SK-N-SH (cell line): ENCODE measurements at regions not wholly inside any gene's neighbourhood (a gene's known extent, or its start where the extent isn't known, plus 50 kb on each side); places are given as distances from the start of the nearest gene placed in this dataset.

Experiments used
- CTCF ChIA-PET: fragments of 300-600, 350-600 bp; formaldehyde crosslinking; extraction: SDS; loops from one replicate; lab custom pipeline; 2021; lab: Yijun Ruan, JAX
- POLR2A ChIA-PET: fragments of 350-600 bp; sonication (Branson Sonifier 250); formaldehyde crosslinking; extraction: SDS; loops from one replicate; lab custom pipeline; 2020; ENCODE audit warnings: antibody characterized with exemption, inconsistent platforms; lab: Yijun Ruan, JAX
- DNase-seq: peaks from one replicate; pipeline ENCODE4 v3.0.0; 2012
- H2AFZ ChIP-seq: fragments of 200-600 bp; sonication (generic); 2 replicates; pipeline ENCODE4 v1.8.1; 2016; ENCODE audit warnings: antibody characterized with exemption, mild to moderate bottlenecking, low read depth
- H3F3A ChIP-seq: fragments of 200-600 bp; sonication (generic); replicated peaks from 2 replicates; pipeline ENCODE3; 2016; ENCODE audit warnings: antibody characterized with exemption, mild to moderate bottlenecking; ENCODE audit not compliant: insufficient read depth
- H3K27ac ChIP-seq, 2 experiments: fragments of 200-500 bp in 1 of 2; fragments of 200-600 bp in 1 of 2; sonication (Bioruptor generic) in 1 of 2; sonication (generic), shearing (Covaris generic) in 1 of 2; 2 replicates each; pipeline versions ENCODE4 v1.5.1 to v1.6.1; 2014 to 2016; ENCODE audit warnings: low read depth in 2 of 2, inconsistent platforms in 1 of 2, low read length in 1 of 2, mild to moderate bottlenecking in 1 of 2, mixed read lengths in 1 of 2
- H3K27me3 ChIP-seq: fragments of 200-600 bp; sonication (generic), shearing (Covaris generic); 2 replicates; pipeline ENCODE4 v1.6.1; 2016; ENCODE audit warnings: mixed run types; ENCODE audit not compliant: insufficient read depth
- H3K36me3 ChIP-seq, 2 experiments: fragments of 200-500 bp in 1 of 2; fragments of 200-600 bp in 1 of 2; sonication (Bioruptor generic) in 1 of 2; sonication (generic) in 1 of 2; replicated peaks in 1 of 2; 2 replicates each; pipeline versions ENCODE3 to v1.5.1; 2014 to 2016; ENCODE audit warnings: low read length in 1 of 2, mild to moderate bottlenecking in 1 of 2; ENCODE audit not compliant: insufficient read depth in 2 of 2, control insufficient read depth in 1 of 2
- H3K4me1 ChIP-seq, 2 experiments: fragments of 200-500 bp in 1 of 2; fragments of 200-600 bp in 1 of 2; sonication (Bioruptor generic) in 1 of 2; sonication (generic), shearing (Covaris generic) in 1 of 2; 2 replicates each; pipeline versions ENCODE4 v1.5.1 to v1.6.1; 2014 to 2016; ENCODE audit warnings: low read depth in 1 of 2, low read length in 1 of 2, mixed run types in 1 of 2; ENCODE audit not compliant: insufficient read depth in 2 of 2, control insufficient read depth in 1 of 2
- H3K4me2 ChIP-seq: fragments of 200-600 bp; sonication (generic), shearing (Covaris generic); 2 replicates; pipeline ENCODE4 v1.6.1; 2017; ENCODE audit warnings: mixed run types
- H3K4me3 ChIP-seq, 2 experiments: fragments of 200-500 bp in 1 of 2; fragments of 200-600 bp in 1 of 2; sonication (Bioruptor generic) in 1 of 2; sonication (generic), shearing (Covaris generic) in 1 of 2; 2 replicates each; pipeline versions ENCODE4 v1.5.1 to v1.8.1; 2014 to 2016; ENCODE audit warnings: low read depth in 2 of 2, inconsistent platforms in 1 of 2, low read length in 1 of 2, mild to moderate bottlenecking in 1 of 2, mixed read lengths in 1 of 2, moderate library complexity in 1 of 2
- H3K79me2 ChIP-seq: fragments of 200-600 bp; sonication (generic); 2 replicates; pipeline ENCODE4 v1.8.1; 2017; ENCODE audit warnings: mild to moderate bottlenecking; ENCODE audit not compliant: insufficient read depth
- H3K9ac ChIP-seq: fragments of 200-600 bp; sonication (generic); 2 replicates; pipeline ENCODE4 v1.6.1; 2017; ENCODE audit warnings: mixed run types
- H3K9me2 ChIP-seq: fragments of 200-600 bp; sonication (generic); 2 replicates; pipeline ENCODE4 v1.6.1; 2017; ENCODE audit warnings: mixed run types
- H3K9me3 ChIP-seq: fragments of 200-600 bp; sonication (generic); 2 replicates; pipeline ENCODE4 v1.6.1; 2017; ENCODE audit warnings: mixed run types, mild to moderate bottlenecking, moderate library complexity
- H4K20me1 ChIP-seq: fragments of 200-600 bp; sonication (generic); 2 replicates; pipeline ENCODE4 v1.6.1; 2017; ENCODE audit warnings: mild to moderate bottlenecking, mixed run types; ENCODE audit not compliant: insufficient read depth
- CHD2 ChIP-seq: fragments of 150-350 bp; IDR thresholded peaks from 2 replicates; pipeline ENCODE4 v1.6.1; 2018; ENCODE audit warnings: low read length; ENCODE audit not compliant: partially characterized antibody
- ELF1 ChIP-seq: IDR thresholded peaks from 2 replicates; pipeline ENCODE4 v1.4.0; 2012
- EZH2phosphoT487 ChIP-seq: fragments of 200-600 bp; sonication (generic); IDR thresholded peaks from 2 replicates; pipeline ENCODE4 v1.6.1; 2017; ENCODE audit warnings: low read depth, mixed run types, mild to moderate bottlenecking, antibody characterized with exemption, moderate library complexity, borderline replicate concordance
- FOXJ3 ChIP-seq: sonication (generic); formaldehyde crosslinking; IDR thresholded peaks from 2 replicates; pipeline ENCODE4 v1.5.1; 2020; ENCODE audit warnings: mild to moderate bottlenecking, missing genetic modification reagents
- JUND ChIP-seq: IDR thresholded peaks from 2 replicates; pipeline ENCODE4 v1.4.0; 2012
- MAX ChIP-seq: IDR thresholded peaks from 2 replicates; pipeline ENCODE4 v1.4.0; 2012; ENCODE audit warnings: low read depth
- MXI1 ChIP-seq: IDR thresholded peaks from 2 replicates; pipeline ENCODE4 v1.6.1; 2012; ENCODE audit warnings: mild to moderate bottlenecking, low read depth, low read length, improper control_type of control experiment
- NRF1 ChIP-seq: IDR thresholded peaks from 2 replicates; pipeline ENCODE4 v1.6.1; 2012; ENCODE audit warnings: low read depth, mild to moderate bottlenecking, low read length
- RAD21 ChIP-seq: IDR thresholded peaks from 2 replicates; pipeline ENCODE4 v1.6.1; 2012; ENCODE audit warnings: mild to moderate bottlenecking, low read length
- RCOR1 ChIP-seq: fragments of 150-350 bp; IDR thresholded peaks from 2 replicates; pipeline ENCODE4 v1.6.1; 2017; ENCODE audit warnings: antibody characterized with exemption, low read length
- SIN3A ChIP-seq: IDR thresholded peaks from 2 replicates; pipeline ENCODE4 v1.6.1; 2012; ENCODE audit warnings: low read depth, mild to moderate bottlenecking, low read length, moderate library complexity, borderline replicate concordance
- SMC3 ChIP-seq: IDR thresholded peaks from 2 replicates; pipeline ENCODE4 v1.6.1; 2012; ENCODE audit warnings: low read depth, low read length, improper control_type of control experiment
- TCF12 ChIP-seq: IDR thresholded peaks from 2 replicates; pipeline ENCODE4 v1.4.0; 2012
- TEAD4 ChIP-seq: IDR thresholded peaks from 2 replicates; pipeline ENCODE4 v1.4.0; 2012; ENCODE audit warnings: mild to moderate bottlenecking, borderline replicate concordance; ENCODE audit not compliant: insufficient read depth
- USF2 ChIP-seq: fragments of 150-350 bp; IDR thresholded peaks from 2 replicates; pipeline ENCODE4 v1.6.1; 2017; ENCODE audit warnings: antibody characterized with exemption, low read length, low read depth, borderline replicate concordance
- WGBS: methylation state at CpG from one replicate; pipeline ENCODE4 v1.1.6; 2017; ENCODE audit warnings: low lambda C conversion rate; 5-methylcytosine and 5-hydroxymethylcytosine counted together
- TF ChIP-seq, protein P1 (sequence below): IDR thresholded peaks from 2 replicates; pipeline ENCODE4 v1.6.1; 2012; ENCODE audit warnings: mild to moderate bottlenecking, low read depth, low read length, moderate library complexity
- TF ChIP-seq, protein P2 (sequence below): fragments of 200-600 bp; sonication (generic); IDR thresholded peaks from 2 replicates; pipeline ENCODE4 v1.6.1; 2017; ENCODE audit warnings: antibody characterized with exemption, mild to moderate bottlenecking, moderate library complexity
- TF ChIP-seq, protein P3 (sequence below): fragments of 150-350 bp; IDR thresholded peaks from 2 replicates; pipeline ENCODE4 v1.6.1; 2016; ENCODE audit warnings: mild to moderate bottlenecking, low read depth, low read length

GRCh38 chr2:84177733-84178132 lies 281.3 kb downstream of the SUCLG1 start (continued):
- TF ChIP-seq, protein P1, sequence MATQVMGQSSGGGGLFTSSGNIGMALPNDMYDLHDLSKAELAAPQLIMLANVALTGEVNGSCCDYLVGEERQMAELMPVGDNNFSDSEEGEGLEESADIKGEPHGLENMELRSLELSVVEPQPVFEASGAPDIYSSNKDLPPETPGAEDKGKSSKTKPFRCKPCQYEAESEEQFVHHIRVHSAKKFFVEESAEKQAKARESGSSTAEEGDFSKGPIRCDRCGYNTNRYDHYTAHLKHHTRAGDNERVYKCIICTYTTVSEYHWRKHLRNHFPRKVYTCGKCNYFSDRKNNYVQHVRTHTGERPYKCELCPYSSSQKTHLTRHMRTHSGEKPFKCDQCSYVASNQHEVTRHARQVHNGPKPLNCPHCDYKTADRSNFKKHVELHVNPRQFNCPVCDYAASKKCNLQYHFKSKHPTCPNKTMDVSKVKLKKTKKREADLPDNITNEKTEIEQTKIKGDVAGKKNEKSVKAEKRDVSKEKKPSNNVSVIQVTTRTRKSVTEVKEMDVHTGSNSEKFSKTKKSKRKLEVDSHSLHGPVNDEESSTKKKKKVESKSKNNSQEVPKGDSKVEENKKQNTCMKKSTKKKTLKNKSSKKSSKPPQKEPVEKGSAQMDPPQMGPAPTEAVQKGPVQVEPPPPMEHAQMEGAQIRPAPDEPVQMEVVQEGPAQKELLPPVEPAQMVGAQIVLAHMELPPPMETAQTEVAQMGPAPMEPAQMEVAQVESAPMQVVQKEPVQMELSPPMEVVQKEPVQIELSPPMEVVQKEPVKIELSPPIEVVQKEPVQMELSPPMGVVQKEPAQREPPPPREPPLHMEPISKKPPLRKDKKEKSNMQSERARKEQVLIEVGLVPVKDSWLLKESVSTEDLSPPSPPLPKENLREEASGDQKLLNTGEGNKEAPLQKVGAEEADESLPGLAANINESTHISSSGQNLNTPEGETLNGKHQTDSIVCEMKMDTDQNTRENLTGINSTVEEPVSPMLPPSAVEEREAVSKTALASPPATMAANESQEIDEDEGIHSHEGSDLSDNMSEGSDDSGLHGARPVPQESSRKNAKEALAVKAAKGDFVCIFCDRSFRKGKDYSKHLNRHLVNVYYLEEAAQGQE = no peak
- no peak for TF ChIP-seq TCF12
- TF ChIP-seq, protein P2, sequence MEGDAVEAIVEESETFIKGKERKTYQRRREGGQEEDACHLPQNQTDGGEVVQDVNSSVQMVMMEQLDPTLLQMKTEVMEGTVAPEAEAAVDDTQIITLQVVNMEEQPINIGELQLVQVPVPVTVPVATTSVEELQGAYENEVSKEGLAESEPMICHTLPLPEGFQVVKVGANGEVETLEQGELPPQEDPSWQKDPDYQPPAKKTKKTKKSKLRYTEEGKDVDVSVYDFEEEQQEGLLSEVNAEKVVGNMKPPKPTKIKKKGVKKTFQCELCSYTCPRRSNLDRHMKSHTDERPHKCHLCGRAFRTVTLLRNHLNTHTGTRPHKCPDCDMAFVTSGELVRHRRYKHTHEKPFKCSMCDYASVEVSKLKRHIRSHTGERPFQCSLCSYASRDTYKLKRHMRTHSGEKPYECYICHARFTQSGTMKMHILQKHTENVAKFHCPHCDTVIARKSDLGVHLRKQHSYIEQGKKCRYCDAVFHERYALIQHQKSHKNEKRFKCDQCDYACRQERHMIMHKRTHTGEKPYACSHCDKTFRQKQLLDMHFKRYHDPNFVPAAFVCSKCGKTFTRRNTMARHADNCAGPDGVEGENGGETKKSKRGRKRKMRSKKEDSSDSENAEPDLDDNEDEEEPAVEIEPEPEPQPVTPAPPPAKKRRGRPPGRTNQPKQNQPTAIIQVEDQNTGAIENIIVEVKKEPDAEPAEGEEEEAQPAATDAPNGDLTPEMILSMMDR = no peak
- TF ChIP-seq EZH2phosphoT487 = no peak
- TF ChIP-seq MAX = no peak

- CTCF ChIA-PET = no interaction called here
- no peak for TF ChIP-seq RAD21
- no peak for TF ChIP-seq ELF1
- no peak for TF ChIP-seq SMC3
- TF ChIP-seq JUND = no peak
- TF ChIP-seq, protein P2 = no peak
- TF ChIP-seq MAX = no peak
- no peak for TF ChIP-seq EZH2phosphoT487
- TF ChIP-seq TEAD4 = no peak
- TF ChIP-seq MXI1 = no peak
- TF ChIP-seq FOXJ3 (CRISPR knock-in tag) = no peak
- TF ChIP-seq CHD2 = no peak
- TF ChIP-seq NRF1 = no peak
- TF ChIP-seq USF2 = no peak
- TF ChIP-seq, protein P3, sequence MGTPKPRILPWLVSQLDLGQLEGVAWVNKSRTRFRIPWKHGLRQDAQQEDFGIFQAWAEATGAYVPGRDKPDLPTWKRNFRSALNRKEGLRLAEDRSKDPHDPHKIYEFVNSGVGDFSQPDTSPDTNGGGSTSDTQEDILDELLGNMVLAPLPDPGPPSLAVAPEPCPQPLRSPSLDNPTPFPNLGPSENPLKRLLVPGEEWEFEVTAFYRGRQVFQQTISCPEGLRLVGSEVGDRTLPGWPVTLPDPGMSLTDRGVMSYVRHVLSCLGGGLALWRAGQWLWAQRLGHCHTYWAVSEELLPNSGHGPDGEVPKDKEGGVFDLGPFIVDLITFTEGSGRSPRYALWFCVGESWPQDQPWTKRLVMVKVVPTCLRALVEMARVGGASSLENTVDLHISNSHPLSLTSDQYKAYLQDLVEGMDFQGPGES = no peak
- TF ChIP-seq RCOR1 = no peak
- no peak for TF ChIP-seq TCF12
- TF ChIP-seq SIN3A = no peak
- TF ChIP-seq, all 33 proteins: peak for 0
- no peaks in the 10 kb centered on the region for H3F3A ChIP-seq
- no peak overlapping the region for H3K4me2 ChIP-seq
- no peak overlapping the region for H2AFZ ChIP-seq
- no peak overlapping the region for H3K9ac ChIP-seq
- H3K36me3 ChIP-seq = no peaks in the 10 kb centered on the region
- no peaks in the 10 kb centered on the region for H3K79me2 ChIP-seq
- H3K27me3 ChIP-seq = no peaks in the 10 kb centered on the region
- 46% methylated on average over 3 of the region's 3 CpGs for WGBS
- no peak for DNase-seq
- H3K27ac ChIP-seq = no peak overlapping the region
- H4K20me1 ChIP-seq = no peaks in the 10 kb centered on the region
- H3K4me1 ChIP-seq = no peaks in the 10 kb centered on the region
- POLR2A ChIA-PET = no interaction called here
- H3K4me3 ChIP-seq = no peak overlapping the region
- no peaks in the 10 kb centered on the region for H3K9me3 ChIP-seq
- H3K9me2 ChIP-seq = no peaks in the 10 kb centered on the region
Measured at GRCh38 chr2:84175970-84176369, 283.1 kb downstream of the SUCLG1 start.
